ENCODE measurements at regions not wholly inside any gene's neighbourhood (a gene's known extent, or its start where the extent isn't known, plus 50 kb on each side); places are given as distances from the start of the nearest gene placed in this dataset.

GRCh38 chr2:38442643-38443541, 65.8 kb upstream of the ATL2 start:
- no peaks in the 10 kb centered on the region for H3K9me3 ChIP-seq
- H3K27me3 ChIP-seq: no peaks in the 10 kb centered on the region
- peaks cover 5% of the 10 kb centered on the region in 2 donors for H3K4me1 ChIP-seq
- H3K27ac ChIP-seq: no peak overlapping the region
- no peaks in the 10 kb centered on the region for H3K36me3 ChIP-seq
- TF ChIP-seq, protein P1, sequence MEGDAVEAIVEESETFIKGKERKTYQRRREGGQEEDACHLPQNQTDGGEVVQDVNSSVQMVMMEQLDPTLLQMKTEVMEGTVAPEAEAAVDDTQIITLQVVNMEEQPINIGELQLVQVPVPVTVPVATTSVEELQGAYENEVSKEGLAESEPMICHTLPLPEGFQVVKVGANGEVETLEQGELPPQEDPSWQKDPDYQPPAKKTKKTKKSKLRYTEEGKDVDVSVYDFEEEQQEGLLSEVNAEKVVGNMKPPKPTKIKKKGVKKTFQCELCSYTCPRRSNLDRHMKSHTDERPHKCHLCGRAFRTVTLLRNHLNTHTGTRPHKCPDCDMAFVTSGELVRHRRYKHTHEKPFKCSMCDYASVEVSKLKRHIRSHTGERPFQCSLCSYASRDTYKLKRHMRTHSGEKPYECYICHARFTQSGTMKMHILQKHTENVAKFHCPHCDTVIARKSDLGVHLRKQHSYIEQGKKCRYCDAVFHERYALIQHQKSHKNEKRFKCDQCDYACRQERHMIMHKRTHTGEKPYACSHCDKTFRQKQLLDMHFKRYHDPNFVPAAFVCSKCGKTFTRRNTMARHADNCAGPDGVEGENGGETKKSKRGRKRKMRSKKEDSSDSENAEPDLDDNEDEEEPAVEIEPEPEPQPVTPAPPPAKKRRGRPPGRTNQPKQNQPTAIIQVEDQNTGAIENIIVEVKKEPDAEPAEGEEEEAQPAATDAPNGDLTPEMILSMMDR (IDR thresholded peaks at IDR 0.05): no peak
- DNase-seq (no peak), ATAC-seq (peak; percentile 65)
- H3K4me3 ChIP-seq: no peak overlapping the region
- intact Hi-C loops (cut with DNase I): no loop called here

DNA sequence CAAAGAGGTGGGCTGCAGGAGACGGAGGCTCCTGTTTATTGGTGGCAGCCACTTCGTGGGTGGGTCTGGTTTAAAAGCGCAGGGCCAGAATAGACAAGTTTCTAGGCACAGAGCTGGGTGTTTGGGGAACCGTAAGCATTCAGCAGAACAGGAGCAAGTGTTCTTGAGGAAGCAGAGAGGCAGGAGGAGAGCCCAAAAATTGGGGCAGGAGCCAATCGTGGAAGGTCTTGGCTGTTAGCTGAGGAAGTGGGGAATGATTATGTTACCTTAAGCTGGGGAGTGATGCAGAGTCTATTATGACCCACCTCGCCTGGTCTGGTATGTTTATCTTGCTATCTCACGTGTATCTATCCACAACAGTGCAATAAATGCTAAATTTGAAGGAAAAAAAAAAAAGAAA, 64.3 kb upstream of the ATL2 start:
- Histone ChIP-seq H3K27me3 (no peaks in the 10 kb centered on the region), H3K4me1 (peaks cover 5% of the 10 kb centered on the region in 2 donors), H3K4me3 (no peak overlapping the region), H3K36me3 (no peaks in the 10 kb centered on the region), H3K27ac (no peak overlapping the region), H3K9me3 (no peaks in the 10 kb centered on the region)
- TF ChIP-seq, protein P1 (IDR thresholded peaks at IDR 0.05): no peak
- DNase-seq (no peak), ATAC-seq (no peak)
- intact Hi-C loops (cut with DNase I): no loop called here

- peaks cover 5% of the 10 kb centered on the region in 2 donors for H3K4me1 ChIP-seq
- no peak overlapping the region for H3K4me3 ChIP-seq
- H3K27ac ChIP-seq: no peak overlapping the region
- TF ChIP-seq, protein P1 (IDR thresholded peaks at IDR 0.05): no peak
- intact Hi-C loops (cut with DNase I): no loop called here
- H3K27me3 ChIP-seq: no peaks in the 10 kb centered on the region
- H3K36me3 ChIP-seq: no peaks in the 10 kb centered on the region
- ATAC-seq: peak; percentile 43
- H3K9me3 ChIP-seq: no peaks in the 10 kb centered on the region
- DNase-seq: no peak
Measured at GRCh38 chr2:38440655-38441054, 63.6 kb upstream of the ATL2 start.

DNA sequence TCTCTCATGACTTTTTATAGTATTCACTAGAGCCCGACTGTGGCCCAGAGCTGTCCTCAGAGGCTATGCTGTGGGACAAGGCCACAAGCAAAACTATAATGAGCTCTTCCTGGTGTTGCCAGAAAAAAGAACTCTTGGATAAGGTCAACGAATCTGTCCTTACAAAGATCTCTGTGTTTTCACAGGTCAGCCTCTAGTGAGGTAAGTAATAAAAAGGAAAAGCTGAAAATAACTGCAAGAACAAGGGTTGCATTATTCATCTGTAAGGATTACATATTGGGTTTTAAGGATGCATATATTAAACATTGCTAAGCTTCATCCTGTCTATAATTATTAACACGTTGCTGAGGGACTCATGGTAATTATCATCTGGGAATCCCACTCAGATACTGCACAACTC, 62.8 kb upstream of the ATL2 start:
- TF ChIP-seq, protein P1 (IDR thresholded peaks at IDR 0.05): no peak
- no peaks in the 10 kb centered on the region for H3K36me3 ChIP-seq
- H3K27me3 ChIP-seq: no peaks in the 10 kb centered on the region
- intact Hi-C loops (cut with DNase I): no loop called here
- no peak for DNase-seq
- H3K27ac ChIP-seq: no peak overlapping the region
- no peaks in the 10 kb centered on the region for H3K9me3 ChIP-seq
- peaks cover 5% of the 10 kb centered on the region in 2 donors for H3K4me1 ChIP-seq
- H3K4me3 ChIP-seq: no peak overlapping the region
- no peak for ATAC-seq

- Histone ChIP-seq H3K27me3 (no peaks in the 10 kb centered on the region), H3K9me3 (no peaks in the 10 kb centered on the region), H3K36me3 (no peaks in the 10 kb centered on the region), H3K4me1 (peaks cover 5% of the 10 kb centered on the region in 2 donors), H3K27ac (no peak overlapping the region), H3K4me3 (no peak overlapping the region)
- TF ChIP-seq, protein P1 (IDR thresholded peaks at IDR 0.05): no peak
- DNase-seq (no peak), ATAC-seq (peak; percentile 21)
- intact Hi-C loops (cut with DNase I): no loop called here
Measured at GRCh38 chr2:38438883-38439612, 62.0 kb upstream of the ATL2 start.

Data from left lung (tissue), 4 donors.